ENCODE measurements at regions not wholly inside any gene's neighbourhood (a gene's known extent, or its start where the extent isn't known, plus 50 kb on each side); places are given as distances from the start of the nearest gene placed in this dataset.
"Not testable (repeated sequence)": the region's sequence is repeated elsewhere in the genome, so short reads cannot be mapped to it uniquely, and the experiment has no call there.

GRCh38 chrX:92081250-92081649, 302.1 kb downstream of the PCDH11X start:
- TF ChIP-seq CTCF, EP300, POLR2A (IDR thresholded peaks at IDR 0.05): not testable (repeated sequence)

Data from tibial nerve (tissue), 4 donors.